HG02981 (cell line): ENCODE measurements at regions not wholly inside any gene's neighbourhood (a gene's known extent, or its start where the extent isn't known, plus 50 kb on each side); places are given as distances from the start of the nearest gene placed in this dataset.
"Not testable (repeated sequence)": the region's sequence is repeated elsewhere in the genome, so short reads cannot be mapped to it uniquely, and the experiment has no call there.

Experiments
- ATAC-seq: cut with Tn5 transposase; IDR thresholded peaks from one replicate; pipeline ENCODE4 v1.9.1; 2021; ENCODE audit warnings: mild to moderate bottlenecking, moderate library complexity; ENCODE audit not compliant: unreplicated experiment

- ATAC-seq: peak; percentile 74
These were observed 159.4 kb downstream of the POTEB start for GRCh38 chr15:21718108-21718507.

- peak; percentile 14 for ATAC-seq
These were observed 159.9 kb downstream of the POTEB start for GRCh38 chr15:21717661-21718060.

GRCh38 chr15:21705480-21705879 lies 172.1 kb downstream of the POTEB start:
- peak; percentile 63 for ATAC-seq

GRCh38 chr15:21698620-21699019 lies 178.9 kb downstream of the POTEB start:
- not testable (repeated sequence) for ATAC-seq

GRCh38 chr15:21695089-21695488 lies 182.4 kb downstream of the POTEB start:
- ATAC-seq: not testable (repeated sequence)

- ATAC-seq: not testable (repeated sequence)
These were observed 184.9 kb downstream of the POTEB start for GRCh38 chr15:21692471-21693102.

- ATAC-seq: peak; percentile 61
These were observed 216.6 kb upstream of the POTEB3 start for GRCh38 chr15:21656798-21657397.

GRCh38 chr15:21656114-21656746 lies 215.9 kb upstream of the POTEB3 start:
- not testable (repeated sequence) for ATAC-seq

- ATAC-seq: not testable (repeated sequence)
These were observed 213.4 kb upstream of the POTEB3 start for GRCh38 chr15:21653707-21654106.

GRCh38 chr15:21638770-21639169 lies 198.5 kb upstream of the POTEB3 start:
- not testable (repeated sequence) for ATAC-seq

- ATAC-seq: not testable (repeated sequence)
These were observed 186.4 kb upstream of the POTEB3 start for GRCh38 chr15:21626694-21627093.

GRCh38 chr15:21609223-21609622 lies 168.9 kb upstream of the POTEB3 start:
- not testable (repeated sequence) for ATAC-seq

- ATAC-seq: not testable (repeated sequence)
These were observed 125.1 kb upstream of the POTEB3 start for GRCh38 chr15:21565426-21565825.

GRCh38 chr15:21551809-21552208 lies 111.5 kb upstream of the POTEB3 start:
- not testable (repeated sequence) for ATAC-seq

GRCh38 chr15:21546182-21546903 lies 106.0 kb upstream of the POTEB3 start:
- not testable (repeated sequence) for ATAC-seq

- not testable (repeated sequence) for ATAC-seq
These were observed 92.5 kb upstream of the POTEB3 start for GRCh38 chr15:21532785-21533184.

GRCh38 chr15:21516248-21516647 lies 75.9 kb upstream of the POTEB3 start:
- ATAC-seq: not testable (repeated sequence)

- not testable (repeated sequence) for ATAC-seq
These were observed 75.0 kb upstream of the POTEB3 start for GRCh38 chr15:21515296-21515695.

GRCh38 chr15:21503021-21503420 lies 62.7 kb upstream of the POTEB3 start:
- ATAC-seq: not testable (repeated sequence)
